Lower leg skin (tissue), 3 donors: ENCODE measurements at regions not wholly inside any gene's neighbourhood (a gene's known extent, or its start where the extent isn't known, plus 50 kb on each side); places are given as distances from the start of the nearest gene placed in this dataset.

Source experiments
- POLR2A ChIP-seq, 2 donors: fragments of 450-650 bp; IDR thresholded peaks; one replicate each; pipeline ENCODE4 v1.6.1; 2016 to 2017; ENCODE audit warnings: antibody characterized with exemption in 2 of 2, mild to moderate bottlenecking in 1 of 2, moderate library complexity in 1 of 2
- TF ChIP-seq, protein P1 (sequence below), 3 donors: fragments of 450-650 bp; IDR thresholded peaks; one replicate each; pipeline ENCODE4 v1.5.1; 2016; ENCODE audit warnings: antibody characterized with exemption in 3 of 3, mild to moderate bottlenecking in 3 of 3, moderate library complexity in 2 of 3

DNA sequence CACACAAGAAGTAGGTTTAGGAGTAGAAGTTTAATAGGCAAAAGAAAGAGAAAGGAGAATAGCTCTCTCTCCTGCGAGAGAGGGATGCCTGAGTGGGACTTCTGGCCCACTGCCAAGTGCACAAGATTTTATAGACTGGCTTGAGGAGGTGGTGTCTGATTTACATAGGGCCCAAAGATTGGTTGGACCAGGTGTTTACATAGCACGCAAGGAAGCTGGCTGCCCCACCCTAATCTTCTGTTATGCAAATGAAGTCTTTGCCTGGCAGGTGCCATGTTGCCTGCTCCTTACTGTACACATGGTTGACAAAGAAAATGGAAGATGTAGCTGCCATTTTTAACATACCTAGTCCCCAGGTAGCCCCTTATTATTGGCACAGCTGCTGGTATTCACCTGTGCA lies 170.8 kb upstream of the GATB start:
- TF ChIP-seq, protein P1, sequence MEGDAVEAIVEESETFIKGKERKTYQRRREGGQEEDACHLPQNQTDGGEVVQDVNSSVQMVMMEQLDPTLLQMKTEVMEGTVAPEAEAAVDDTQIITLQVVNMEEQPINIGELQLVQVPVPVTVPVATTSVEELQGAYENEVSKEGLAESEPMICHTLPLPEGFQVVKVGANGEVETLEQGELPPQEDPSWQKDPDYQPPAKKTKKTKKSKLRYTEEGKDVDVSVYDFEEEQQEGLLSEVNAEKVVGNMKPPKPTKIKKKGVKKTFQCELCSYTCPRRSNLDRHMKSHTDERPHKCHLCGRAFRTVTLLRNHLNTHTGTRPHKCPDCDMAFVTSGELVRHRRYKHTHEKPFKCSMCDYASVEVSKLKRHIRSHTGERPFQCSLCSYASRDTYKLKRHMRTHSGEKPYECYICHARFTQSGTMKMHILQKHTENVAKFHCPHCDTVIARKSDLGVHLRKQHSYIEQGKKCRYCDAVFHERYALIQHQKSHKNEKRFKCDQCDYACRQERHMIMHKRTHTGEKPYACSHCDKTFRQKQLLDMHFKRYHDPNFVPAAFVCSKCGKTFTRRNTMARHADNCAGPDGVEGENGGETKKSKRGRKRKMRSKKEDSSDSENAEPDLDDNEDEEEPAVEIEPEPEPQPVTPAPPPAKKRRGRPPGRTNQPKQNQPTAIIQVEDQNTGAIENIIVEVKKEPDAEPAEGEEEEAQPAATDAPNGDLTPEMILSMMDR (IDR thresholded peaks at IDR 0.05) = no peak
- no peak for TF ChIP-seq POLR2A (IDR thresholded peaks at IDR 0.05)
